Transverse colon (tissue), 3 donors: ENCODE measurements at regions not wholly inside any gene's neighbourhood (a gene's known extent, or its start where the extent isn't known, plus 50 kb on each side); places are given as distances from the start of the nearest gene placed in this dataset.

Source experiments
- EP300 ChIP-seq: sonication (generic); formaldehyde crosslinking; IDR thresholded peaks from one replicate; pipeline ENCODE4 v1.6.1; 2017; ENCODE audit warnings: antibody characterized with exemption, low read depth
- TF ChIP-seq, protein P1 (sequence below), 5 experiments: fragments of 200-600 bp in 3 of 5; fragments of 450-650 bp in 2 of 5; sonication (generic) in 3 of 5; IDR thresholded peaks; 1 replicate in 2 of 5; 2 replicates in 3 of 5; pipeline ENCODE4 v1.5.1; 2016 to 2017; ENCODE audit warnings: antibody characterized with exemption in 5 of 5, inconsistent platforms in 3 of 5, mild to moderate bottlenecking in 2 of 5, moderate library complexity in 1 of 5

DNA sequence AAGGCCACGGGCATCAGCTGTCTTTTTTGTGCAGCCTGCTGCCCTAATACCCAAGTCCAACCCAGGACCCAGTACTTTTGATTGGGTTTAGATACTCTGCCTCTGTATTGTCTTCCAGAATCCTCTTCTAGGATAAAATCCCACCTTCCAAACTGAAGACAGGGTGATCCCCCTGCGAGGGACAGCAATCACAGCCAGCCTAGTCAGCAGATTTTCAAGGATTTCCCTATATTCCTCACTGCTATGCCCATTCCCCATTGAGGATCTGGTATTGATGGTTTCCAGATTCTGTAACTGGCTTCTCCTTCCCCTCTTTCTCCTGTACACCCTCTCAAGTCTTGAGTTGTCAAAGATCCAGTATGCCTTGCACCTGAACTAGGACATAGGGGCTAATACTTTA is 389.4 kb downstream of the TRIM36 start:
- no peak for TF ChIP-seq EP300
- TF ChIP-seq, protein P1, sequence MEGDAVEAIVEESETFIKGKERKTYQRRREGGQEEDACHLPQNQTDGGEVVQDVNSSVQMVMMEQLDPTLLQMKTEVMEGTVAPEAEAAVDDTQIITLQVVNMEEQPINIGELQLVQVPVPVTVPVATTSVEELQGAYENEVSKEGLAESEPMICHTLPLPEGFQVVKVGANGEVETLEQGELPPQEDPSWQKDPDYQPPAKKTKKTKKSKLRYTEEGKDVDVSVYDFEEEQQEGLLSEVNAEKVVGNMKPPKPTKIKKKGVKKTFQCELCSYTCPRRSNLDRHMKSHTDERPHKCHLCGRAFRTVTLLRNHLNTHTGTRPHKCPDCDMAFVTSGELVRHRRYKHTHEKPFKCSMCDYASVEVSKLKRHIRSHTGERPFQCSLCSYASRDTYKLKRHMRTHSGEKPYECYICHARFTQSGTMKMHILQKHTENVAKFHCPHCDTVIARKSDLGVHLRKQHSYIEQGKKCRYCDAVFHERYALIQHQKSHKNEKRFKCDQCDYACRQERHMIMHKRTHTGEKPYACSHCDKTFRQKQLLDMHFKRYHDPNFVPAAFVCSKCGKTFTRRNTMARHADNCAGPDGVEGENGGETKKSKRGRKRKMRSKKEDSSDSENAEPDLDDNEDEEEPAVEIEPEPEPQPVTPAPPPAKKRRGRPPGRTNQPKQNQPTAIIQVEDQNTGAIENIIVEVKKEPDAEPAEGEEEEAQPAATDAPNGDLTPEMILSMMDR (IDR thresholded peaks at IDR 0.05), result no peak
